ENCODE measurements at regions not wholly inside any gene's neighbourhood (a gene's known extent, or its start where the extent isn't known, plus 50 kb on each side); places are given as distances from the start of the nearest gene placed in this dataset.
A peak's percentile ranks its signal among the peaks of the same experiment; 100 is the strongest.
"Not testable (repeated sequence)": the region's sequence is repeated elsewhere in the genome, so short reads cannot be mapped to it uniquely, and the experiment has no call there.

- no peak overlapping the region for H3K4me3 ChIP-seq
- no peaks in the 10 kb centered on the region for H3K36me3 ChIP-seq
- H3K27ac ChIP-seq (replicated peaks): no peak overlapping the region
- H3K27me3 ChIP-seq (ENCODE audit: low read depth): no peaks in the 10 kb centered on the region
- DNase-seq: no peak
- H3K4me1 ChIP-seq: peaks cover 33% of the 10 kb centered on the region
- TF ChIP-seq CTCF (IDR thresholded peaks at IDR 0.05; ENCODE audit: borderline replicate concordance): no peak
- H3K9me3 ChIP-seq (replicated peaks): no peaks in the 10 kb centered on the region
- intact Hi-C loops (cut with micrococcal nuclease): no loop called here
Observed at GRCh38 chr6:27128311-27129094, 119.0 kb upstream of the PRSS16 start.

- Histone ChIP-seq H3K4me3 (no peak overlapping the region), H3K36me3 (no peaks in the 10 kb centered on the region), H3K27ac (replicated peaks) (no peak overlapping the region), H3K9me3 (replicated peaks) (no peaks in the 10 kb centered on the region), H3K27me3 (ENCODE audit: low read depth) (no peaks in the 10 kb centered on the region), H3K4me1 (peaks cover 41% of the 10 kb centered on the region)
- no peak for DNase-seq
- TF ChIP-seq CTCF (IDR thresholded peaks at IDR 0.05; ENCODE audit: borderline replicate concordance): no peak
- intact Hi-C loops (cut with micrococcal nuclease): no loop called here
Observed at GRCh38 chr6:27129095-27129815, 118.2 kb upstream of the PRSS16 start.

GRCh38 chr6:27129917-27130316 lies 117.6 kb upstream of the PRSS16 start:
- no peak overlapping the region for H3K27ac ChIP-seq (replicated peaks)
- H3K4me3 ChIP-seq: no peak overlapping the region
- peaks cover 41% of the 10 kb centered on the region for H3K4me1 ChIP-seq
- no peaks in the 10 kb centered on the region for H3K27me3 ChIP-seq (ENCODE audit: low read depth)
- no peaks in the 10 kb centered on the region for H3K9me3 ChIP-seq (replicated peaks)
- DNase-seq: no peak
- TF ChIP-seq CTCF (IDR thresholded peaks at IDR 0.05; ENCODE audit: borderline replicate concordance): no peak
- no peaks in the 10 kb centered on the region for H3K36me3 ChIP-seq
- intact Hi-C loops (cut with micrococcal nuclease): no loop called here

- peak overlapping the region; percentile 90 for H3K27ac ChIP-seq (replicated peaks)
- intact Hi-C loops (cut with micrococcal nuclease): no loop called here
Observed at GRCh38 chr6:27130668-27131428, 116.7 kb upstream of the PRSS16 start.

GRCh38 chr6:27132282-27132531 lies 115.3 kb upstream of the PRSS16 start:
- H3K36me3 ChIP-seq; intact Hi-C loops (cut with micrococcal nuclease); H3K27me3 ChIP-seq (ENCODE audit: low read depth); DNase-seq; H3K9me3 ChIP-seq (replicated peaks): not testable (repeated sequence)
- peak overlapping the region; percentile 74 for H3K4me3 ChIP-seq
- peaks cover 34% of the 10 kb centered on the region for H3K4me1 ChIP-seq
- H3K27ac ChIP-seq (replicated peaks): peak overlapping the region; percentile 90

More at GRCh38 chr6:27130668-27131428, 116.7 kb upstream of the PRSS16 start:
- H3K9me3 ChIP-seq (replicated peaks): no peaks in the 10 kb centered on the region
- peaks cover 41% of the 10 kb centered on the region for H3K4me1 ChIP-seq
- H3K4me3 ChIP-seq: peak overlapping the region; percentile 74
- TF ChIP-seq CTCF (IDR thresholded peaks at IDR 0.05; ENCODE audit: borderline replicate concordance): no peak
- no peak for DNase-seq
- no peaks in the 10 kb centered on the region for H3K27me3 ChIP-seq (ENCODE audit: low read depth)
- H3K36me3 ChIP-seq: no peaks in the 10 kb centered on the region
